ENCODE measurements at regions not wholly inside any gene's neighbourhood (a gene's known extent, or its start where the extent isn't known, plus 50 kb on each side); places are given as distances from the start of the nearest gene placed in this dataset.

- ATAC-seq: no peak
- TF ChIP-seq TSHZ2 (CRISPR knock-in tag; IDR thresholded peaks at IDR 0.05) (no peak), CSDC2 (CRISPR knock-in tag; IDR thresholded peaks at IDR 0.05) (no peak), BACH2 (CRISPR knock-in tag; IDR thresholded peaks at IDR 0.05; ENCODE audit: borderline replicate concordance) (no peak), TOX (CRISPR knock-in tag; IDR thresholded peaks at IDR 0.05; ENCODE audit: borderline replicate concordance) (no peak), PPARA (CRISPR knock-in tag; IDR thresholded peaks at IDR 0.05; ENCODE audit: borderline replicate concordance) (no peak), ZFP30 (CRISPR knock-in tag; IDR thresholded peaks at IDR 0.05) (no peak), GLIS3 (CRISPR knock-in tag; IDR thresholded peaks at IDR 0.05) (no peak), ESRRG (CRISPR knock-in tag; IDR thresholded peaks at IDR 0.05) (no peak), RARB (CRISPR knock-in tag; IDR thresholded peaks at IDR 0.05) (no peak)
- TF ChIP-seq, protein P1, sequence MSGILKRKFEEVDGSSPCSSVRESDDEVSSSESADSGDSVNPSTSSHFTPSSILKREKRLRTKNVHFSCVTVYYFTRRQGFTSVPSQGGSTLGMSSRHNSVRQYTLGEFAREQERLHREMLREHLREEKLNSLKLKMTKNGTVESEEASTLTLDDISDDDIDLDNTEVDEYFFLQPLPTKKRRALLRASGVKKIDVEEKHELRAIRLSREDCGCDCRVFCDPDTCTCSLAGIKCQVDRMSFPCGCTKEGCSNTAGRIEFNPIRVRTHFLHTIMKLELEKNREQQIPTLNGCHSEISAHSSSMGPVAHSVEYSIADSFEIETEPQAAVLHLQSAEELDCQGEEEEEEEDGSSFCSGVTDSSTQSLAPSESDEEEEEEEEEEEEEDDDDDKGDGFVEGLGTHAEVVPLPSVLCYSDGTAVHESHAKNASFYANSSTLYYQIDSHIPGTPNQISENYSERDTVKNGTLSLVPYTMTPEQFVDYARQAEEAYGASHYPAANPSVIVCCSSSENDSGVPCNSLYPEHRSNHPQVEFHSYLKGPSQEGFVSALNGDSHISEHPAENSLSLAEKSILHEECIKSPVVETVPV (CRISPR knock-in tag; IDR thresholded peaks at IDR 0.05): no peak
Observed at GRCh38 chr5:28544501-28544900, 1506.1 kb upstream of the CDH9 start.

- TF ChIP-seq, protein P2, sequence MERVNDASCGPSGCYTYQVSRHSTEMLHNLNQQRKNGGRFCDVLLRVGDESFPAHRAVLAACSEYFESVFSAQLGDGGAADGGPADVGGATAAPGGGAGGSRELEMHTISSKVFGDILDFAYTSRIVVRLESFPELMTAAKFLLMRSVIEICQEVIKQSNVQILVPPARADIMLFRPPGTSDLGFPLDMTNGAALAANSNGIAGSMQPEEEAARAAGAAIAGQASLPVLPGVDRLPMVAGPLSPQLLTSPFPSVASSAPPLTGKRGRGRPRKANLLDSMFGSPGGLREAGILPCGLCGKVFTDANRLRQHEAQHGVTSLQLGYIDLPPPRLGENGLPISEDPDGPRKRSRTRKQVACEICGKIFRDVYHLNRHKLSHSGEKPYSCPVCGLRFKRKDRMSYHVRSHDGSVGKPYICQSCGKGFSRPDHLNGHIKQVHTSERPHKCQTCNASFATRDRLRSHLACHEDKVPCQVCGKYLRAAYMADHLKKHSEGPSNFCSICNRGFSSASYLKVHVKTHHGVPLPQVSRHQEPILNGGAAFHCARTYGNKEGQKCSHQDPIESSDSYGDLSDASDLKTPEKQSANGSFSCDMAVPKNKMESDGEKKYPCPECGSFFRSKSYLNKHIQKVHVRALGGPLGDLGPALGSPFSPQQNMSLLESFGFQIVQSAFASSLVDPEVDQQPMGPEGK (CRISPR knock-in tag; IDR thresholded peaks at IDR 0.05; ENCODE audit: borderline replicate concordance): no peak
- TF ChIP-seq ZFP3 (CRISPR knock-in tag; IDR thresholded peaks at IDR 0.05) (no peak), CSDC2 (CRISPR knock-in tag; IDR thresholded peaks at IDR 0.05) (no peak), POU6F1 (CRISPR knock-in tag; IDR thresholded peaks at IDR 0.05; ENCODE audit: borderline replicate concordance, low read depth) (no peak), ZNF565 (CRISPR knock-in tag; conservative IDR thresholded peaks at IDR 0.05; ENCODE audit: low read depth) (no peak), SNAI2 (CRISPR knock-in tag; IDR thresholded peaks at IDR 0.05) (no peak), ZC3H10 (CRISPR knock-in tag; IDR thresholded peaks at IDR 0.05) (no peak), OSR1 (CRISPR knock-in tag; IDR thresholded peaks at IDR 0.05) (no peak), BACH2 (CRISPR knock-in tag; IDR thresholded peaks at IDR 0.05; ENCODE audit: borderline replicate concordance) (no peak), GLIS3 (CRISPR knock-in tag; IDR thresholded peaks at IDR 0.05) (no peak), RARB (CRISPR knock-in tag; IDR thresholded peaks at IDR 0.05) (no peak), ARNTL (CRISPR knock-in tag; IDR thresholded peaks at IDR 0.05; ENCODE audit: borderline replicate concordance, low read depth) (no peak), CREB5 (CRISPR knock-in tag; IDR thresholded peaks at IDR 0.05; ENCODE audit: low read depth) (no peak), TSHZ2 (CRISPR knock-in tag; IDR thresholded peaks at IDR 0.05) (no peak), ESRRG (CRISPR knock-in tag; IDR thresholded peaks at IDR 0.05) (no peak), ZNF70 (CRISPR knock-in tag; IDR thresholded peaks at IDR 0.05) (no peak), ISL1 (CRISPR knock-in tag; IDR thresholded peaks at IDR 0.05) (no peak)
- TF ChIP-seq, protein P1 (CRISPR knock-in tag; IDR thresholded peaks at IDR 0.05): no peak
- ATAC-seq: no peak
Observed at GRCh38 chr5:28543473-28544098, 1505.2 kb upstream of the CDH9 start.

All from SK-N-SH treated with all-trans-retinoic acid at 6 μM for 48 hours (cell line).